SK-N-SH (cell line): ENCODE measurements at regions not wholly inside any gene's neighbourhood (a gene's known extent, or its start where the extent isn't known, plus 50 kb on each side); places are given as distances from the start of the nearest gene placed in this dataset.

Source experiments
- CTCF ChIP-seq: fragments of 200-600 bp; sonication (generic); IDR thresholded peaks from 2 replicates; pipeline ENCODE4 v1.6.1; 2017; ENCODE audit warnings: antibody characterized with exemption, mild to moderate bottlenecking, moderate library complexity
- NRF1 ChIP-seq: IDR thresholded peaks from 2 replicates; pipeline ENCODE4 v1.6.1; 2012; ENCODE audit warnings: low read depth, mild to moderate bottlenecking, low read length
- RCOR1 ChIP-seq: fragments of 150-350 bp; IDR thresholded peaks from 2 replicates; pipeline ENCODE4 v1.6.1; 2017; ENCODE audit warnings: antibody characterized with exemption, low read length
- REST ChIP-seq: IDR thresholded peaks from 2 replicates; pipeline ENCODE4 v1.6.1; 2012; ENCODE audit warnings: mild to moderate bottlenecking, low read depth, low read length, moderate library complexity
- USF2 ChIP-seq: fragments of 150-350 bp; IDR thresholded peaks from 2 replicates; pipeline ENCODE4 v1.6.1; 2017; ENCODE audit warnings: antibody characterized with exemption, low read length, low read depth, borderline replicate concordance

GRCh38 chr6:163831736-163832135, 417.2 kb downstream of the QKI start:
- TF ChIP-seq CTCF (no peak), USF2 (no peak), RCOR1 (no peak), REST (no peak), NRF1 (no peak)
